SK-N-SH (cell line): ENCODE measurements at regions not wholly inside any gene's neighbourhood (a gene's known extent, or its start where the extent isn't known, plus 50 kb on each side); places are given as distances from the start of the nearest gene placed in this dataset.

ENCODE experiments used
- CTCF ChIA-PET: fragments of 300-600, 350-600 bp; formaldehyde crosslinking; extraction: SDS; loops from one replicate; lab custom pipeline; 2021; lab: Yijun Ruan, JAX
- POLR2A ChIA-PET: fragments of 350-600 bp; sonication (Branson Sonifier 250); formaldehyde crosslinking; extraction: SDS; loops from one replicate; lab custom pipeline; 2020; ENCODE audit warnings: antibody characterized with exemption, inconsistent platforms; lab: Yijun Ruan, JAX
- DNase-seq: peaks from one replicate; pipeline ENCODE4 v3.0.0; 2012
- H2AFZ ChIP-seq: fragments of 200-600 bp; sonication (generic); 2 replicates; pipeline ENCODE4 v1.8.1; 2016; ENCODE audit warnings: antibody characterized with exemption, mild to moderate bottlenecking, low read depth
- H3F3A ChIP-seq: fragments of 200-600 bp; sonication (generic); replicated peaks from 2 replicates; pipeline ENCODE3; 2016; ENCODE audit warnings: antibody characterized with exemption, mild to moderate bottlenecking; ENCODE audit not compliant: insufficient read depth
- H3K27ac ChIP-seq, 2 experiments: fragments of 200-500 bp in 1 of 2; fragments of 200-600 bp in 1 of 2; sonication (Bioruptor generic) in 1 of 2; sonication (generic), shearing (Covaris generic) in 1 of 2; 2 replicates each; pipeline versions ENCODE4 v1.5.1 to v1.6.1; 2014 to 2016; ENCODE audit warnings: low read depth in 2 of 2, inconsistent platforms in 1 of 2, low read length in 1 of 2, mild to moderate bottlenecking in 1 of 2, mixed read lengths in 1 of 2
- H3K27me3 ChIP-seq: fragments of 200-600 bp; sonication (generic), shearing (Covaris generic); 2 replicates; pipeline ENCODE4 v1.6.1; 2016; ENCODE audit warnings: mixed run types; ENCODE audit not compliant: insufficient read depth
- H3K36me3 ChIP-seq, 2 experiments: fragments of 200-500 bp in 1 of 2; fragments of 200-600 bp in 1 of 2; sonication (Bioruptor generic) in 1 of 2; sonication (generic) in 1 of 2; replicated peaks in 1 of 2; 2 replicates each; pipeline versions ENCODE3 to v1.5.1; 2014 to 2016; ENCODE audit warnings: low read length in 1 of 2, mild to moderate bottlenecking in 1 of 2; ENCODE audit not compliant: insufficient read depth in 2 of 2, control insufficient read depth in 1 of 2
- H3K4me1 ChIP-seq, 2 experiments: fragments of 200-500 bp in 1 of 2; fragments of 200-600 bp in 1 of 2; sonication (Bioruptor generic) in 1 of 2; sonication (generic), shearing (Covaris generic) in 1 of 2; 2 replicates each; pipeline versions ENCODE4 v1.5.1 to v1.6.1; 2014 to 2016; ENCODE audit warnings: low read depth in 1 of 2, low read length in 1 of 2, mixed run types in 1 of 2; ENCODE audit not compliant: insufficient read depth in 2 of 2, control insufficient read depth in 1 of 2
- H3K4me2 ChIP-seq: fragments of 200-600 bp; sonication (generic), shearing (Covaris generic); 2 replicates; pipeline ENCODE4 v1.6.1; 2017; ENCODE audit warnings: mixed run types
- H3K4me3 ChIP-seq, 2 experiments: fragments of 200-500 bp in 1 of 2; fragments of 200-600 bp in 1 of 2; sonication (Bioruptor generic) in 1 of 2; sonication (generic), shearing (Covaris generic) in 1 of 2; 2 replicates each; pipeline versions ENCODE4 v1.5.1 to v1.8.1; 2014 to 2016; ENCODE audit warnings: low read depth in 2 of 2, inconsistent platforms in 1 of 2, low read length in 1 of 2, mild to moderate bottlenecking in 1 of 2, mixed read lengths in 1 of 2, moderate library complexity in 1 of 2
- H3K79me2 ChIP-seq: fragments of 200-600 bp; sonication (generic); 2 replicates; pipeline ENCODE4 v1.8.1; 2017; ENCODE audit warnings: mild to moderate bottlenecking; ENCODE audit not compliant: insufficient read depth
- H3K9ac ChIP-seq: fragments of 200-600 bp; sonication (generic); 2 replicates; pipeline ENCODE4 v1.6.1; 2017; ENCODE audit warnings: mixed run types
- H3K9me2 ChIP-seq: fragments of 200-600 bp; sonication (generic); 2 replicates; pipeline ENCODE4 v1.6.1; 2017; ENCODE audit warnings: mixed run types
- H3K9me3 ChIP-seq: fragments of 200-600 bp; sonication (generic); 2 replicates; pipeline ENCODE4 v1.6.1; 2017; ENCODE audit warnings: mixed run types, mild to moderate bottlenecking, moderate library complexity
- H4K20me1 ChIP-seq: fragments of 200-600 bp; sonication (generic); 2 replicates; pipeline ENCODE4 v1.6.1; 2017; ENCODE audit warnings: mild to moderate bottlenecking, mixed run types; ENCODE audit not compliant: insufficient read depth
- ELF1 ChIP-seq: IDR thresholded peaks from 2 replicates; pipeline ENCODE4 v1.4.0; 2012
- EP300 ChIP-seq, 2 experiments: IDR thresholded peaks; 2 replicates each; pipeline versions ENCODE4 v1.4.0 to v1.6.1; 2012; ENCODE audit warnings: borderline replicate concordance in 1 of 2, low read depth in 1 of 2, low read length in 1 of 2
- FOSL2 ChIP-seq: IDR thresholded peaks from 2 replicates; pipeline ENCODE4 v1.4.0; 2012; ENCODE audit warnings: low read depth, mild to moderate bottlenecking, moderate library complexity, borderline replicate concordance
- FOXM1 ChIP-seq: IDR thresholded peaks from 2 replicates; pipeline ENCODE4 v1.4.0; 2012; ENCODE audit warnings: low read depth, mild to moderate bottlenecking
- GABPA ChIP-seq: IDR thresholded peaks from 2 replicates; pipeline ENCODE4 v1.4.0; 2012; ENCODE audit warnings: low read depth, mild to moderate bottlenecking
- GATA2 ChIP-seq: sonication (generic); formaldehyde crosslinking; IDR thresholded peaks from 2 replicates; pipeline ENCODE4 v1.5.0; 2020; ENCODE audit warnings: mild to moderate bottlenecking, missing genetic modification reagents
- MEF2A ChIP-seq: IDR thresholded peaks from 2 replicates; pipeline ENCODE4 v1.4.0; 2012; ENCODE audit warnings: low read depth, borderline replicate concordance
- NFIC ChIP-seq: IDR thresholded peaks from 2 replicates; pipeline ENCODE4 v1.4.0; 2012; ENCODE audit warnings: borderline replicate concordance
- NRF1 ChIP-seq: IDR thresholded peaks from 2 replicates; pipeline ENCODE4 v1.6.1; 2012; ENCODE audit warnings: low read depth, mild to moderate bottlenecking, low read length
- POLR2AphosphoS5 ChIP-seq: IDR thresholded peaks from 2 replicates; pipeline ENCODE4 v1.6.1; 2012; ENCODE audit warnings: low read depth, low read length
- RAD21 ChIP-seq: IDR thresholded peaks from 2 replicates; pipeline ENCODE4 v1.6.1; 2012; ENCODE audit warnings: mild to moderate bottlenecking, low read length
- SIN3A ChIP-seq: IDR thresholded peaks from 2 replicates; pipeline ENCODE4 v1.6.1; 2012; ENCODE audit warnings: low read depth, mild to moderate bottlenecking, low read length, moderate library complexity, borderline replicate concordance
- TAF1 ChIP-seq: IDR thresholded peaks from 2 replicates; pipeline ENCODE4 v1.6.1; 2012; ENCODE audit warnings: low read depth, mild to moderate bottlenecking, low read length, moderate library complexity, borderline replicate concordance
- TCF12 ChIP-seq: IDR thresholded peaks from 2 replicates; pipeline ENCODE4 v1.4.0; 2012
- WGBS: methylation state at CpG from one replicate; pipeline ENCODE4 v1.1.6; 2017; ENCODE audit warnings: low lambda C conversion rate; 5-methylcytosine and 5-hydroxymethylcytosine counted together
- TF ChIP-seq, protein P1 (sequence below): fragments of 150-350 bp; IDR thresholded peaks from 2 replicates; pipeline ENCODE4 v1.6.1; 2016; ENCODE audit warnings: mild to moderate bottlenecking, low read depth, low read length
- TF ChIP-seq, protein P2 (sequence below): IDR thresholded peaks from 2 replicates; pipeline ENCODE4 v1.4.0; 2012; ENCODE audit warnings: low read depth, borderline replicate concordance
- TF ChIP-seq, protein P3 (sequence below): IDR thresholded peaks from 2 replicates; pipeline ENCODE4 v1.4.0; 2012; ENCODE audit warnings: low read depth
- TF ChIP-seq, protein P4 (sequence below): fragments of 200-600 bp; sonication (generic); IDR thresholded peaks from 2 replicates; pipeline ENCODE4 v1.6.1; 2017; ENCODE audit warnings: antibody characterized with exemption, mild to moderate bottlenecking, moderate library complexity

DNA sequence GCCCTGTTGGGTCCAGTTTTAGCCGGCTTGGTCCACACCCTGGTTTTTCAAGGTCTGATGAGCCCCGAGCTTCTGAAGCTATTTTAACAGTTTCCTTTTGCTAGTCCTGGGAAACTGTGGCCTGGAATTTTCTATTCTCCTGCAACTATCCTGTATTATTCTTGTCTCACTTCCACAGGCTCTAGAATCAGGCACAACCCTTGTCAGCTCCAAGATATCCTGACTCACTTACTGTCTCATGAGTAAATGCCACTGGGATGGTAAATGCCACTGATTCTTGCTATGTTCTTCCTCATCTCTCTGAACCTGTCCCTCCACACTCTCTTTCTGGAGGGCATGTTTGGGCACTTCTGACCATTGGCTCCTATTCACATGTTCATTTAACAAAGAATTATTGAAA is 611.5 kb upstream of the IGFBP3 start:
- Histone ChIP-seq H3K9me2 (no peaks in the 10 kb centered on the region), H3K9ac (no peak overlapping the region), H3K4me1 (no peaks in the 10 kb centered on the region), H2AFZ (no peak overlapping the region), H3K27me3 (no peaks in the 10 kb centered on the region), H4K20me1 (no peaks in the 10 kb centered on the region), H3K4me2 (no peak overlapping the region), H3F3A (no peaks in the 10 kb centered on the region), H3K36me3 (no peaks in the 10 kb centered on the region), H3K79me2 (no peaks in the 10 kb centered on the region), H3K9me3 (0 out of 2 replicates have a peak, but pooled peaks cover under 1% of the 10 kb centered on the region), H3K4me3 (no peak overlapping the region), H3K27ac (no peak overlapping the region)
- 19% methylated on average over 2 of the region's 2 CpGs for WGBS
- POLR2A ChIA-PET: no interaction called here
- DNase-seq: no peak
- TF ChIP-seq GATA2 (CRISPR knock-in tag): no peak
- CTCF ChIA-PET: interaction anchor here (0.9 kb wide), 1 partner anchor 10 kb away, joined by 3 read pairs; no protein-coding TSS in a partner anchor

DNA sequence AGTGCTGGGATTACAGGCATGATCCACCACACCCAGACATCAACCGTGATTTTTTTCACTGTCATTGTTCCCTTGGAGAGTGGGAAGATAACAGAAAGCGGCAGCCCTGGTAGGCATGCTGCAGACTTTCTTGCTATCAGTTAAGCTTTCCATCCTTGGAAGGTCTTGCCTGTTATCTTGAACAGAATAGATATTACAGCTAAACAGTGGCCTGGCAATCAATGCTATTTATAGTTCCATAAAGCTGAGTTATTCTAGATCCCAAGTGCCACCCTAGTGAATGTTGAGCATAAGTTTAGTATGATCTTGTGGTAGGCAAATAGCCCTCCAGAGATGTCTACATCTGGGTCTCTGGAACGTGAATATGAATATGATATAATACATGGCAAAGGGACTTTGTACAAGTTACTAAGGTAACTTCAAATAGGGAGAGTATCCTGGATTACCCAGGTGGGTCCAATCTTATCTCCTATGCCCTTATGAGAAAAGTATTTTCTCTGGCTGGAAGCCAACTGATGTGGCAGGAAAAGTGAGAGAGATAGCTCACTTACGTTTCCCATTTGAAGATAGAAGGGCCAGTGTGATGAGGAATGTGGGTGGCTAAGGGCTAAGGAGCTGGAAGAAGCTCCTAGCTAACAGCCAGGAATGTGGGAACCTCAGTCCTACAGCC is 609.1 kb upstream of the IGFBP3 start:
- Histone ChIP-seq H3K4me1 (no peaks in the 10 kb centered on the region), H3K4me3 (no peak overlapping the region), H3F3A (no peaks in the 10 kb centered on the region), H3K4me2 (no peak overlapping the region), H3K9me2 (no peaks in the 10 kb centered on the region), H3K27ac (no peak overlapping the region), H4K20me1 (no peaks in the 10 kb centered on the region), H3K79me2 (no peaks in the 10 kb centered on the region), H2AFZ (no peak overlapping the region), H3K27me3 (no peaks in the 10 kb centered on the region), H3K36me3 (no peaks in the 10 kb centered on the region), H3K9ac (no peak overlapping the region), H3K9me3 (peaks cover 7% of the 10 kb centered on the region; the same call in 1 of the 2 replicates)
- ChIA-PET CTCF (interaction anchor here (0.7 kb wide), 1 partner anchor 609 kb away, joined by 3 read pairs; the partner anchor contains the start of gene IGFBP3), POLR2A (no interaction called here)
- TF ChIP-seq, protein P1, sequence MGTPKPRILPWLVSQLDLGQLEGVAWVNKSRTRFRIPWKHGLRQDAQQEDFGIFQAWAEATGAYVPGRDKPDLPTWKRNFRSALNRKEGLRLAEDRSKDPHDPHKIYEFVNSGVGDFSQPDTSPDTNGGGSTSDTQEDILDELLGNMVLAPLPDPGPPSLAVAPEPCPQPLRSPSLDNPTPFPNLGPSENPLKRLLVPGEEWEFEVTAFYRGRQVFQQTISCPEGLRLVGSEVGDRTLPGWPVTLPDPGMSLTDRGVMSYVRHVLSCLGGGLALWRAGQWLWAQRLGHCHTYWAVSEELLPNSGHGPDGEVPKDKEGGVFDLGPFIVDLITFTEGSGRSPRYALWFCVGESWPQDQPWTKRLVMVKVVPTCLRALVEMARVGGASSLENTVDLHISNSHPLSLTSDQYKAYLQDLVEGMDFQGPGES: no peak
- no peak for TF ChIP-seq NFIC
- no peak for TF ChIP-seq ELF1
- TF ChIP-seq FOSL2: no peak
- no peak for TF ChIP-seq TAF1
- WGBS: 34% methylated on average over 4 of the region's 4 CpGs
- no peak for DNase-seq

DNA sequence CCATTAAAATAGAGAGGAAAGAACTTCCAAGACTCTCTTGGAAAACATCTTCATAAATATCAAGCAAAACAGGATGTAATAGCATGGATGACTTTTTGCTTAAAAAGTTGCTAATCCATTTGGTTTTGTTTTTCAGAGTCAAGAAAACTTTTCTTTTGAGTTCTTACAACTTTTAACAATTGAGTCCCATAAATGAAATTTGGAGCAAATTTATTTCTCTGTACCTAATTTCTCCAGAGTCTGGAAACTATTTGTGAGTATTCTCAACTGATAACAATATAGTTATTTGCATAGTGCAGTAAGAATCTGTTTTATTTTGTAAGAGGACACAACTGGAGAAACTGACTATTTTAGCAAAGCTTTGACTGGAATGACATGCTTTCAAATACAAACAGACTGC is 606.3 kb upstream of the IGFBP3 start:
- no peak overlapping the region for H3K27ac ChIP-seq
- ChIA-PET POLR2A (no interaction called here), CTCF (interaction anchor here (1.4 kb wide), 1 partner anchor 32 kb away, joined by 3 read pairs; no protein-coding TSS in a partner anchor)
- no peaks in the 10 kb centered on the region for H3F3A ChIP-seq
- H3K4me3 ChIP-seq: no peak overlapping the region
- H3K79me2 ChIP-seq: no peaks in the 10 kb centered on the region
- H2AFZ ChIP-seq: no peak overlapping the region
- H4K20me1 ChIP-seq: no peaks in the 10 kb centered on the region
- H3K36me3 ChIP-seq: no peaks in the 10 kb centered on the region
- no peak overlapping the region for H3K4me2 ChIP-seq
- H3K27me3 ChIP-seq: no peaks in the 10 kb centered on the region
- no peak overlapping the region for H3K9ac ChIP-seq
- H3K9me2 ChIP-seq: no peaks in the 10 kb centered on the region
- peaks cover 7% of the 10 kb centered on the region; the same call in 1 of the 2 replicates for H3K9me3 ChIP-seq
- no peaks in the 10 kb centered on the region for H3K4me1 ChIP-seq
- DNase-seq: no peak
- TF ChIP-seq, protein P2, sequence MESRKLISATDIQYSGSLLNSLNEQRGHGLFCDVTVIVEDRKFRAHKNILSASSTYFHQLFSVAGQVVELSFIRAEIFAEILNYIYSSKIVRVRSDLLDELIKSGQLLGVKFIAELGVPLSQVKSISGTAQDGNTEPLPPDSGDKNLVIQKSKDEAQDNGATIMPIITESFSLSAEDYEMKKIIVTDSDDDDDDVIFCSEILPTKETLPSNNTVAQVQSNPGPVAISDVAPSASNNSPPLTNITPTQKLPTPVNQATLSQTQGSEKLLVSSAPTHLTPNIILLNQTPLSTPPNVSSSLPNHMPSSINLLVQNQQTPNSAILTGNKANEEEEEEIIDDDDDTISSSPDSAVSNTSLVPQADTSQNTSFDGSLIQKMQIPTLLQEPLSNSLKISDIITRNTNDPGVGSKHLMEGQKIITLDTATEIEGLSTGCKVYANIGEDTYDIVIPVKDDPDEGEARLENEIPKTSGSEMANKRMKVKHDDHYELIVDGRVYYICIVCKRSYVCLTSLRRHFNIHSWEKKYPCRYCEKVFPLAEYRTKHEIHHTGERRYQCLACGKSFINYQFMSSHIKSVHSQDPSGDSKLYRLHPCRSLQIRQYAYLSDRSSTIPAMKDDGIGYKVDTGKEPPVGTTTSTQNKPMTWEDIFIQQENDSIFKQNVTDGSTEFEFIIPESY: no peak
- no peak for TF ChIP-seq ELF1
- TF ChIP-seq, protein P3, sequence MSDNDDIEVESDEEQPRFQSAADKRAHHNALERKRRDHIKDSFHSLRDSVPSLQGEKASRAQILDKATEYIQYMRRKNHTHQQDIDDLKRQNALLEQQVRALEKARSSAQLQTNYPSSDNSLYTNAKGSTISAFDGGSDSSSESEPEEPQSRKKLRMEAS: no peak
- TF ChIP-seq FOXM1: no peak
- TF ChIP-seq EP300 (IDR thresholded peaks at IDR 0.05; ENCODE audit: borderline replicate concordance in 1 of 2, low read depth in 1 of 2, low read length in 1 of 2): no peak
- TF ChIP-seq RAD21: no peak
- TF ChIP-seq GATA2 (CRISPR knock-in tag): no peak
- no peak for TF ChIP-seq TAF1
- no peak for TF ChIP-seq TCF12
- no peak for TF ChIP-seq POLR2AphosphoS5
- TF ChIP-seq SIN3A: no peak
- TF ChIP-seq, protein P4, sequence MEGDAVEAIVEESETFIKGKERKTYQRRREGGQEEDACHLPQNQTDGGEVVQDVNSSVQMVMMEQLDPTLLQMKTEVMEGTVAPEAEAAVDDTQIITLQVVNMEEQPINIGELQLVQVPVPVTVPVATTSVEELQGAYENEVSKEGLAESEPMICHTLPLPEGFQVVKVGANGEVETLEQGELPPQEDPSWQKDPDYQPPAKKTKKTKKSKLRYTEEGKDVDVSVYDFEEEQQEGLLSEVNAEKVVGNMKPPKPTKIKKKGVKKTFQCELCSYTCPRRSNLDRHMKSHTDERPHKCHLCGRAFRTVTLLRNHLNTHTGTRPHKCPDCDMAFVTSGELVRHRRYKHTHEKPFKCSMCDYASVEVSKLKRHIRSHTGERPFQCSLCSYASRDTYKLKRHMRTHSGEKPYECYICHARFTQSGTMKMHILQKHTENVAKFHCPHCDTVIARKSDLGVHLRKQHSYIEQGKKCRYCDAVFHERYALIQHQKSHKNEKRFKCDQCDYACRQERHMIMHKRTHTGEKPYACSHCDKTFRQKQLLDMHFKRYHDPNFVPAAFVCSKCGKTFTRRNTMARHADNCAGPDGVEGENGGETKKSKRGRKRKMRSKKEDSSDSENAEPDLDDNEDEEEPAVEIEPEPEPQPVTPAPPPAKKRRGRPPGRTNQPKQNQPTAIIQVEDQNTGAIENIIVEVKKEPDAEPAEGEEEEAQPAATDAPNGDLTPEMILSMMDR: no peak
- no peak for TF ChIP-seq MEF2A
- no peak for TF ChIP-seq NRF1
- no peak for TF ChIP-seq GABPA
